ENCODE measurements at regions not wholly inside any gene's neighbourhood (a gene's known extent, or its start where the extent isn't known, plus 50 kb on each side); places are given as distances from the start of the nearest gene placed in this dataset.

DNA sequence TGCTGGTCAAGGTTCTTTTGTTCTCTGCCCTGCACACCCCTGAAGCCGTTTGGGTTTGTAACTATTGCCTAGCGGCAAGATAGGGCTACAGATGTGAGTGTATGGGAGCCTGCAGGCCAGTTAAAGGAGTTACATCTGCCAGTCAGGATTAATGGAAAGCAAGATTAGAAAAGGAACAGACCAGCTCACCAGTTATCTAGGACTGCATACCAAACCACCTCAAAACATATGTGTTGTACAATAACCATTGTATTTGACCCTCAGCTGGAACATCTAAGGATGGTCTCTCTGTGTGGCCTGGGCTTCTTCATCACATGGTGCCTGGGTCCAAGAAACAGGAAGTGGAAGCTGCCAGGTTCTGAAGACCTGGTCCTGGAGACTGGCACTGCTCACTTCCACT lies 52.5 kb upstream of the FBXO28 start:
- no peaks in the 10 kb centered on the region for H3K79me2 ChIP-seq
- H2AFZ ChIP-seq: no peak overlapping the region
- no peak overlapping the region for H3K27ac ChIP-seq
- no peak overlapping the region for H3K4me3 ChIP-seq
- H3K9me2 ChIP-seq (replicated peaks; ENCODE audit: insufficient read depth): no peaks in the 10 kb centered on the region
- DNase-seq (ENCODE audit: low spot score): no peak
- peaks cover 4% of the 10 kb centered on the region for H3K4me1 ChIP-seq (ENCODE audit: insufficient read depth)
- no peaks in the 10 kb centered on the region for H3K36me3 ChIP-seq (replicated peaks; ENCODE audit: insufficient read depth, low read depth)
- WGBS (ENCODE audit: low lambda C conversion rate, missing lambda C conversion rate): 40% methylated on average over 2 of the region's 2 CpGs
- H3K27me3 ChIP-seq: no peaks in the 10 kb centered on the region
- TF ChIP-seq, protein P1, sequence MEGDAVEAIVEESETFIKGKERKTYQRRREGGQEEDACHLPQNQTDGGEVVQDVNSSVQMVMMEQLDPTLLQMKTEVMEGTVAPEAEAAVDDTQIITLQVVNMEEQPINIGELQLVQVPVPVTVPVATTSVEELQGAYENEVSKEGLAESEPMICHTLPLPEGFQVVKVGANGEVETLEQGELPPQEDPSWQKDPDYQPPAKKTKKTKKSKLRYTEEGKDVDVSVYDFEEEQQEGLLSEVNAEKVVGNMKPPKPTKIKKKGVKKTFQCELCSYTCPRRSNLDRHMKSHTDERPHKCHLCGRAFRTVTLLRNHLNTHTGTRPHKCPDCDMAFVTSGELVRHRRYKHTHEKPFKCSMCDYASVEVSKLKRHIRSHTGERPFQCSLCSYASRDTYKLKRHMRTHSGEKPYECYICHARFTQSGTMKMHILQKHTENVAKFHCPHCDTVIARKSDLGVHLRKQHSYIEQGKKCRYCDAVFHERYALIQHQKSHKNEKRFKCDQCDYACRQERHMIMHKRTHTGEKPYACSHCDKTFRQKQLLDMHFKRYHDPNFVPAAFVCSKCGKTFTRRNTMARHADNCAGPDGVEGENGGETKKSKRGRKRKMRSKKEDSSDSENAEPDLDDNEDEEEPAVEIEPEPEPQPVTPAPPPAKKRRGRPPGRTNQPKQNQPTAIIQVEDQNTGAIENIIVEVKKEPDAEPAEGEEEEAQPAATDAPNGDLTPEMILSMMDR (IDR thresholded peaks at IDR 0.05; ENCODE audit: poor library complexity): no peak
- TF ChIP-seq EZH2 (IDR thresholded peaks at IDR 0.05; ENCODE audit: borderline replicate concordance) (no peak), EZH2phosphoT487 (IDR thresholded peaks at IDR 0.05; ENCODE audit: low read depth, severe bottlenecking, unreplicated experiment) (no peak)
- no peaks in the 10 kb centered on the region for H3K9me3 ChIP-seq (ENCODE audit: low read depth)
- H3K4me2 ChIP-seq: no peak overlapping the region
- H4K20me1 ChIP-seq (ENCODE audit: insufficient read depth, poor library complexity, severe bottlenecking): no peaks in the 10 kb centered on the region

GRCh38 chr1:224059897-224060427 lies 53.9 kb upstream of the FBXO28 start:
- peaks cover 4% of the 10 kb centered on the region for H3K4me1 ChIP-seq (ENCODE audit: insufficient read depth)
- no peak for DNase-seq (ENCODE audit: low spot score)
- WGBS (ENCODE audit: low lambda C conversion rate, missing lambda C conversion rate): 86% methylated on average over 6 of the region's 6 CpGs
- H3K4me2 ChIP-seq: no peak overlapping the region
- no peaks in the 10 kb centered on the region for H3K36me3 ChIP-seq (replicated peaks; ENCODE audit: insufficient read depth, low read depth)
- H3K9me3 ChIP-seq (ENCODE audit: low read depth): no peaks in the 10 kb centered on the region
- H3K27ac ChIP-seq: no peak overlapping the region
- no peaks in the 10 kb centered on the region for H3K79me2 ChIP-seq
- no peak overlapping the region for H3K4me3 ChIP-seq
- H3K9me2 ChIP-seq (replicated peaks; ENCODE audit: insufficient read depth): no peaks in the 10 kb centered on the region
- no peak overlapping the region for H2AFZ ChIP-seq
- H4K20me1 ChIP-seq (ENCODE audit: insufficient read depth, poor library complexity, severe bottlenecking): no peaks in the 10 kb centered on the region
- TF ChIP-seq EZH2phosphoT487 (IDR thresholded peaks at IDR 0.05; ENCODE audit: low read depth, severe bottlenecking, unreplicated experiment): no peak
- TF ChIP-seq EZH2 (IDR thresholded peaks at IDR 0.05; ENCODE audit: borderline replicate concordance): no peak
- TF ChIP-seq, protein P1 (IDR thresholded peaks at IDR 0.05; ENCODE audit: poor library complexity): no peak
- H3K27me3 ChIP-seq: no peaks in the 10 kb centered on the region

- Histone ChIP-seq H3K36me3 (replicated peaks; ENCODE audit: insufficient read depth, low read depth) (no peaks in the 10 kb centered on the region), H3K4me2 (no peak overlapping the region), H3K9me3 (ENCODE audit: low read depth) (no peaks in the 10 kb centered on the region), H3K4me1 (ENCODE audit: insufficient read depth) (no peaks in the 10 kb centered on the region), H2AFZ (no peak overlapping the region), H3K79me2 (no peaks in the 10 kb centered on the region), H3K9me2 (replicated peaks; ENCODE audit: insufficient read depth) (no peaks in the 10 kb centered on the region), H3K27me3 (no peaks in the 10 kb centered on the region), H3K27ac (no peak overlapping the region), H4K20me1 (ENCODE audit: insufficient read depth, poor library complexity, severe bottlenecking) (no peaks in the 10 kb centered on the region), H3K4me3 (no peak overlapping the region)
- DNase-seq (ENCODE audit: low spot score): no peak
- TF ChIP-seq EZH2 (IDR thresholded peaks at IDR 0.05; ENCODE audit: borderline replicate concordance): no peak
- TF ChIP-seq EZH2phosphoT487 (IDR thresholded peaks at IDR 0.05; ENCODE audit: low read depth, severe bottlenecking, unreplicated experiment): no peak
- TF ChIP-seq, protein P1 (IDR thresholded peaks at IDR 0.05; ENCODE audit: poor library complexity): no peak
- WGBS (ENCODE audit: low lambda C conversion rate, missing lambda C conversion rate): 97% methylated on average over 5 of the region's 5 CpGs
These were observed 55.6 kb upstream of the FBXO28 start for GRCh38 chr1:224058303-224058702.
